ENCODE measurements at regions not wholly inside any gene's neighbourhood (a gene's known extent, or its start where the extent isn't known, plus 50 kb on each side); places are given as distances from the start of the nearest gene placed in this dataset.

DNA sequence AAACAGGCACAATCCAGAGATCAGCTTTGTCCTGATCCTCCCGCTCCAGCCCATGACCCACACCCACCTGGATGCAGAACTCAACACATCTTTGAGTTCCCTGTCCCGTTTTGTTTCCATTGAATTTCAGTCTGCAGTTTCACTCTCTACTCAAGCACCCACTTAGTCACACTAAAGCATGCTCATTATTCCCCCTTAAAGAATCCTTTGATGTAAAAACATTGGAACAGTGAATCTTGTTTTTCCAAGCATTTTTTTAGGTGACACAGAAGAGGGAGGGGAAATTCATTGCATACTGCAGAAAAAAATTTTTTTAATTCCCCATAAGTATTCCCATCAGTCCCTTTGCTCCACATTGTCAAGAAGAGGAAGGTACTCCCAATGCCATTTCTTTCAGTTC lies 249.7 kb upstream of the TTC29 start:
- TF ChIP-seq, protein P1, sequence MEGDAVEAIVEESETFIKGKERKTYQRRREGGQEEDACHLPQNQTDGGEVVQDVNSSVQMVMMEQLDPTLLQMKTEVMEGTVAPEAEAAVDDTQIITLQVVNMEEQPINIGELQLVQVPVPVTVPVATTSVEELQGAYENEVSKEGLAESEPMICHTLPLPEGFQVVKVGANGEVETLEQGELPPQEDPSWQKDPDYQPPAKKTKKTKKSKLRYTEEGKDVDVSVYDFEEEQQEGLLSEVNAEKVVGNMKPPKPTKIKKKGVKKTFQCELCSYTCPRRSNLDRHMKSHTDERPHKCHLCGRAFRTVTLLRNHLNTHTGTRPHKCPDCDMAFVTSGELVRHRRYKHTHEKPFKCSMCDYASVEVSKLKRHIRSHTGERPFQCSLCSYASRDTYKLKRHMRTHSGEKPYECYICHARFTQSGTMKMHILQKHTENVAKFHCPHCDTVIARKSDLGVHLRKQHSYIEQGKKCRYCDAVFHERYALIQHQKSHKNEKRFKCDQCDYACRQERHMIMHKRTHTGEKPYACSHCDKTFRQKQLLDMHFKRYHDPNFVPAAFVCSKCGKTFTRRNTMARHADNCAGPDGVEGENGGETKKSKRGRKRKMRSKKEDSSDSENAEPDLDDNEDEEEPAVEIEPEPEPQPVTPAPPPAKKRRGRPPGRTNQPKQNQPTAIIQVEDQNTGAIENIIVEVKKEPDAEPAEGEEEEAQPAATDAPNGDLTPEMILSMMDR (IDR thresholded peaks at IDR 0.05), result no peak
- no peak for TF ChIP-seq POLR2A (IDR thresholded peaks at IDR 0.05)
